GM18511 (cell line): ENCODE measurements at regions not wholly inside any gene's neighbourhood (a gene's known extent, or its start where the extent isn't known, plus 50 kb on each side); places are given as distances from the start of the nearest gene placed in this dataset.
"Not testable (repeated sequence)": the region's sequence is repeated elsewhere in the genome, so short reads cannot be mapped to it uniquely, and the experiment has no call there.

Experiments
- ATAC-seq: cut with Tn5 transposase; IDR thresholded peaks from one replicate; pipeline ENCODE4 v1.9.1; 2021; ENCODE audit warnings: mild to moderate bottlenecking, moderate library complexity; ENCODE audit not compliant: unreplicated experiment

- ATAC-seq, result not testable (repeated sequence)
These were observed 133.1 kb downstream of the CENPC start for GRCh38 chr4:67412153-67412712.

GRCh38 chr4:67403342-67403741 lies 142.0 kb downstream of the CENPC start:
- ATAC-seq, result no peak

- ATAC-seq, result no peak
These were observed 143.4 kb downstream of the CENPC start for GRCh38 chr4:67401902-67402301.

GRCh38 chr4:67397931-67398330 lies 147.4 kb downstream of the CENPC start:
- ATAC-seq, result no peak

GRCh38 chr4:67397031-67397430 lies 148.3 kb downstream of the CENPC start:
- no peak for ATAC-seq

GRCh38 chr4:67396008-67396407 lies 149.3 kb downstream of the CENPC start:
- no peak for ATAC-seq

- ATAC-seq, result no peak
These were observed 150.4 kb downstream of the CENPC start for GRCh38 chr4:67394879-67395278.

- ATAC-seq, result peak; percentile 56
These were observed 151.5 kb downstream of the CENPC start for GRCh38 chr4:67393699-67394281.

- ATAC-seq, result no peak
These were observed 152.3 kb downstream of the CENPC start for GRCh38 chr4:67393007-67393406.

GRCh38 chr4:67381406-67381804 lies 163.9 kb downstream of the CENPC start:
- ATAC-seq, result not testable (repeated sequence)

- ATAC-seq, result not testable (repeated sequence)
These were observed 164.4 kb downstream of the CENPC start for GRCh38 chr4:67380702-67381405.

GRCh38 chr4:67380154-67380553 lies 165.1 kb downstream of the CENPC start:
- no peak for ATAC-seq

GRCh38 chr4:67375291-67375690 lies 170.0 kb downstream of the CENPC start:
- no peak for ATAC-seq

GRCh38 chr4:67371615-67372014 lies 173.7 kb downstream of the CENPC start:
- no peak for ATAC-seq

GRCh38 chr4:67366311-67366861 lies 178.9 kb downstream of the CENPC start:
- ATAC-seq, result no peak

- no peak for ATAC-seq
These were observed 179.6 kb downstream of the CENPC start for GRCh38 chr4:67365661-67366245.

- ATAC-seq, result no peak
These were observed 189.5 kb downstream of the CENPC start for GRCh38 chr4:67355806-67356205.

- no peak for ATAC-seq
These were observed 198.6 kb downstream of the CENPC start for GRCh38 chr4:67346654-67347053.

- ATAC-seq, result no peak
These were observed 200.5 kb downstream of the CENPC start for GRCh38 chr4:67344594-67345380.

- no peak for ATAC-seq
These were observed 202.1 kb downstream of the CENPC start for GRCh38 chr4:67343199-67343598.

GRCh38 chr4:67342291-67342690 lies 203.0 kb downstream of the CENPC start:
- no peak for ATAC-seq
